GM23248 (cell line): ENCODE measurements at regions not wholly inside any gene's neighbourhood (a gene's known extent, or its start where the extent isn't known, plus 50 kb on each side); places are given as distances from the start of the nearest gene placed in this dataset.

ENCODE experiments used
- EZH2 ChIP-seq: fragments of 200-600 bp; sonication (generic); IDR thresholded peaks from 2 replicates; pipeline ENCODE4 v1.6.1; 2018; ENCODE audit warnings: antibody characterized with exemption, mild to moderate bottlenecking; ENCODE audit not compliant: insufficient read depth, poor library complexity, severe bottlenecking
- EZH2phosphoT487 ChIP-seq: fragments of 200-600 bp; sonication (generic); IDR thresholded peaks from 2 replicates; pipeline ENCODE4 v1.6.1; 2018; ENCODE audit warnings: antibody characterized with exemption, moderate library complexity, mild to moderate bottlenecking, low read depth; ENCODE audit not compliant: insufficient read depth

DNA sequence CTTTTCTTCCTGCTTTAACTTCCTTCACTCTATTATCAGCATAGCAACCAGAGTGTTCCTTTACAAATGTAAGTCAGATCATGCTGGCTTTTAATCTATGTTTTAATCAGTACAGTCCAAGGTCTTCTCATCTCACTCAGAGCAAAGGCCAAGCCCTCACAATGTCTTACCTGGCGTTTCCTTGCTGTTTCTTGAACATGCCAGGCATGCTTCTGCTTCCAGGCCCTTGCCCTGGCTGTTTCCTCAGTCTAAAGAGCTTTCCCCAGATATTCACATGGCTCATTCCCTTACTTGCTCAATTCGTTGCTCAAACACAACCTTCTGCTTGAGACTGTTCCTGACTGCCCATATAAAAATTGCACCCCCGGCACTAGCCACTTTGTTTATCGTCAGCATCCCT lies 121.7 kb upstream of the GLRA1 start:
- TF ChIP-seq EZH2phosphoT487 (no peak), EZH2 (no peak)
